ENCODE measurements at regions not wholly inside any gene's neighbourhood (a gene's known extent, or its start where the extent isn't known, plus 50 kb on each side); places are given as distances from the start of the nearest gene placed in this dataset.

DNA sequence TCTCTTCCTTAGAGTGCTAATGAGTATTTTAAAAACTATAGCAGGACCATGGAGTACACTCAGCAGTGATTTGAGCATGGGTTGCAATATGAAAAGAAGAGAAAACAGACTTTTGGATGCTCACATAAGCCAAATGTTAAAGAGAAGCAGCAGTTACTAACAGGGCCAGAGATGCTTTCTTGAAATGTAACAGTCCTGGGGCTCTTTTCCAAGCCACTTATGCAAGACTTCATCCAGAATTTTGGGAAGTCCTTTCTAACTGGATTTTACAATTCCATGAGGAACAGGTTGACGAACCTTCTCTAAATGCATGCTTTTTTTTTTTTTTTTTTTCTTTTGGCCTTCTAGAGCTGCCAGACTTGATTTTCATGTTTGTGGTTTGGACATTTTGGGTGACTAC is 282.0 kb downstream of the SEC23IP start:
- H3K4me1 ChIP-seq (ENCODE audit: insufficient read depth, low read length) = no peaks in the 10 kb centered on the region
- no peak overlapping the region for H2BK5ac ChIP-seq (ENCODE audit: insufficient read length, low read length)
- H3K18ac ChIP-seq (ENCODE audit: insufficient read length, low read depth, low read length) = no peak overlapping the region
- H4K20me1 ChIP-seq (ENCODE audit: control insufficient read depth, insufficient read depth, insufficient read length) = no peaks in the 10 kb centered on the region
- TF ChIP-seq, protein P1, sequence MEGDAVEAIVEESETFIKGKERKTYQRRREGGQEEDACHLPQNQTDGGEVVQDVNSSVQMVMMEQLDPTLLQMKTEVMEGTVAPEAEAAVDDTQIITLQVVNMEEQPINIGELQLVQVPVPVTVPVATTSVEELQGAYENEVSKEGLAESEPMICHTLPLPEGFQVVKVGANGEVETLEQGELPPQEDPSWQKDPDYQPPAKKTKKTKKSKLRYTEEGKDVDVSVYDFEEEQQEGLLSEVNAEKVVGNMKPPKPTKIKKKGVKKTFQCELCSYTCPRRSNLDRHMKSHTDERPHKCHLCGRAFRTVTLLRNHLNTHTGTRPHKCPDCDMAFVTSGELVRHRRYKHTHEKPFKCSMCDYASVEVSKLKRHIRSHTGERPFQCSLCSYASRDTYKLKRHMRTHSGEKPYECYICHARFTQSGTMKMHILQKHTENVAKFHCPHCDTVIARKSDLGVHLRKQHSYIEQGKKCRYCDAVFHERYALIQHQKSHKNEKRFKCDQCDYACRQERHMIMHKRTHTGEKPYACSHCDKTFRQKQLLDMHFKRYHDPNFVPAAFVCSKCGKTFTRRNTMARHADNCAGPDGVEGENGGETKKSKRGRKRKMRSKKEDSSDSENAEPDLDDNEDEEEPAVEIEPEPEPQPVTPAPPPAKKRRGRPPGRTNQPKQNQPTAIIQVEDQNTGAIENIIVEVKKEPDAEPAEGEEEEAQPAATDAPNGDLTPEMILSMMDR (conservative IDR thresholded peaks at IDR 0.05) = no peak
- H2BK15ac ChIP-seq (ENCODE audit: low read depth, low read length) = no peak overlapping the region
- DNase-seq = no peak
- H4K8ac ChIP-seq (replicated peaks; ENCODE audit: insufficient read length, low read depth, low read length) = no peak overlapping the region
- Mint-ChIP-seq H3K4me1 (peaks cover 6 to 13% of the 10 kb centered on the region in 2 experiments), H3K4me3 (no peak overlapping the region), H3K27me3 (ENCODE audit: low read depth) (no peaks in the 10 kb centered on the region), H3K27ac (no peak overlapping the region), H3K36me3 (ENCODE audit: insufficient read depth in 1 of 3, low read depth in 3 of 3) (no peaks in the 10 kb centered on the region), H3K9me3 (no peaks in the 10 kb centered on the region)
- no peak overlapping the region for H3K9ac ChIP-seq (ENCODE audit: extremely low read depth, insufficient read length, low read length)
- no peaks in the 10 kb centered on the region for H3K9me3 ChIP-seq (ENCODE audit: control insufficient read depth, low read depth, low read length)
- no peak overlapping the region for H3K14ac ChIP-seq (ENCODE audit: insufficient read depth, low read length)
- H3K79me1 ChIP-seq (ENCODE audit: insufficient read depth, low read depth, low read length, poor library complexity, severe bottlenecking) = no peaks in the 10 kb centered on the region
- no peak overlapping the region for H3K4ac ChIP-seq (ENCODE audit: low read depth, low read length)
- no peak overlapping the region for H4K91ac ChIP-seq (ENCODE audit: insufficient read length, low read depth, low read length)
- H2BK12ac ChIP-seq (ENCODE audit: insufficient read length, low read depth, low read length) = no peak overlapping the region
- no peak overlapping the region for H2AFZ ChIP-seq (ENCODE audit: low read length)
- H3K23me2 ChIP-seq (ENCODE audit: insufficient read length, low read depth, low read length, poor library complexity, severe bottlenecking) = no peaks in the 10 kb centered on the region
- no peak overlapping the region for H3K4me2 ChIP-seq (ENCODE audit: insufficient read depth, insufficient read length, low read length)
- H4K5ac ChIP-seq (ENCODE audit: insufficient read length, low read depth, low read length) = no peak overlapping the region
- H3K23ac ChIP-seq (ENCODE audit: insufficient read length, low read depth, low read length) = no peak overlapping the region
- H3T11ph ChIP-seq (ENCODE audit: low read length) = no peak overlapping the region
- no peaks in the 10 kb centered on the region for H3K27me3 ChIP-seq (ENCODE audit: insufficient read depth, low read length)
- no peak overlapping the region for H2AK5ac ChIP-seq (ENCODE audit: insufficient read length, low read length)
- no CpG with 5 or more reads among the region's 1 CpG for WGBS (ENCODE audit: extremely low coverage, insufficient read length, low lambda C conversion rate)
- H3K56ac ChIP-seq (ENCODE audit: insufficient read length, low read depth, low read length) = no peak overlapping the region
- no peak overlapping the region for H2BK120ac ChIP-seq (ENCODE audit: low read depth, low read length, poor library complexity, severe bottlenecking)
- H3K79me2 ChIP-seq (ENCODE audit: insufficient read depth, low read length) = no peaks in the 10 kb centered on the region
- H3K27ac ChIP-seq (ENCODE audit: insufficient read length, low read depth, low read length) = no peak overlapping the region
- no peak overlapping the region for H2BK20ac ChIP-seq (ENCODE audit: low read depth, low read length, poor library complexity, severe bottlenecking)

Measured in H9 (cell line).